Activated CD4-positive, alpha-beta memory T cell treated with anti-CD3 and anti-CD28 coated beads, Interleukin-2, amount 10 ng/mL, durations not matched to agents 7 days and 5 days (primary cell): ENCODE measurements at regions not wholly inside any gene's neighbourhood (a gene's known extent, or its start where the extent isn't known, plus 50 kb on each side); places are given as distances from the start of the nearest gene placed in this dataset.

Experiments
- CTCF ChIA-PET: fragments of 350-600 bp; sonication (Branson Sonifier 250); formaldehyde crosslinking; loops from one replicate; lab custom pipeline; 2021; ENCODE audit warnings: antibody characterized with exemption, inconsistent platforms; lab: Charles Lee
- POLR2A ChIA-PET: fragments of 350-600 bp; sonication (Branson Sonifier 250); formaldehyde crosslinking; loops from one replicate; lab custom pipeline; 2021; ENCODE audit warnings: antibody characterized with exemption; lab: Charles Lee
- DNase-seq: peaks from one replicate; pipeline ENCODE4 v3.0.0-alpha.2; 2020
- H3K27ac Mint-ChIP-seq: one replicate; pipeline ENCODE4 v1.8.0; 2021; ENCODE audit warnings: mild to moderate bottlenecking, mixed read lengths
- H3K27me3 Mint-ChIP-seq: one replicate; pipeline ENCODE4 v1.8.0; 2021; ENCODE audit warnings: mixed read lengths
- H3K36me3 Mint-ChIP-seq: one replicate; pipeline ENCODE4 v1.8.0; 2021; ENCODE audit warnings: low read depth, mixed read lengths
- H3K4me1 Mint-ChIP-seq: one replicate; pipeline ENCODE4 v1.8.0; 2021; ENCODE audit warnings: mixed read lengths
- H3K4me3 Mint-ChIP-seq: one replicate; pipeline ENCODE4 v1.8.0; 2021; ENCODE audit warnings: mild to moderate bottlenecking, mixed read lengths
- H3K9me3 Mint-ChIP-seq: one replicate; pipeline ENCODE4 v1.8.0; 2021; ENCODE audit warnings: mixed read lengths

DNA sequence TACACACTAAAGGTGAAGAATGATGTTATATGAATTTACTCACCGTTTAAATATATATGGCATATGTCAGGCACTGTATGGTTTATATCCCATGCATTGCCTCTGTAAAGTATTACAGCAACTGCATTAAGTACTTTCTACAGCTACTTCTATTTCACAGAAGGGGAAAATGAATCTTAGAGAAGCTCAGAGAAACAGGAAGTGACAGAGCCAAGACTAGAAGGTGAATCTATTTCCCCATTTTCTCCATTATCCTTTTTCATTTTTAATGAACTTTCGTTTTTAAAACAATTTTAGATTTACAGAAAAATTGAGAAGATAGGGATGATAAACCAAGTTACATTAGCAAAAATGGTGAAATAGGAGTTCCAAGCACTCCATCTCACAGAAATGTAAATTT lies 863.3 kb downstream of the UQCRFS1 start:
- ChIA-PET CTCF (no interaction called here), POLR2A (no interaction called here)
- H3K27ac Mint-ChIP-seq, result no peak overlapping the region
- no peak overlapping the region for H3K4me3 Mint-ChIP-seq
- H3K9me3 Mint-ChIP-seq, result peaks cover 22% of the 10 kb centered on the region
- no peaks in the 10 kb centered on the region for H3K27me3 Mint-ChIP-seq
- H3K4me1 Mint-ChIP-seq, result no peaks in the 10 kb centered on the region
- no peaks in the 10 kb centered on the region for H3K36me3 Mint-ChIP-seq
- no peak for DNase-seq

DNA sequence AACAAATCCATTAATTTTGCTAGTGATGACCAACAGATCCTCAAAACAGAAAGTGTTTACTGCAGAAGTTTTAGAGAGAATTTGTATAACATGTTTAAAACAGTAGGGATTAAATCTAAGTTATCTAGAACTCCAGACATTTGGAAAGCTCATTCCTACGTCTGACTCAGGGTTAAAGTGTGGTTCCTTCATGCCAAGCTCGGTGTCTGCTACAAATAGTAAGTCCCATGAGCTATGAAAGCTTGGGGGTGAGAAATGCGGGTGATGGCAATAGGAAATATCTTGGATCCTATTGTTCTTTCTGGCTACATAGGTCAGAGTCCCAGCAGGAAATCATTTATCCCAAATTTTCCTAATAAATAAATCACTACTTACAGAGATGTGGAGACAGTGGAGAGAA lies 867.1 kb downstream of the UQCRFS1 start:
- Mint-ChIP-seq H3K27ac (no peak overlapping the region), H3K36me3 (no peaks in the 10 kb centered on the region), H3K4me1 (no peaks in the 10 kb centered on the region), H3K4me3 (no peak overlapping the region), H3K9me3 (peaks cover 22% of the 10 kb centered on the region), H3K27me3 (no peaks in the 10 kb centered on the region)
- CTCF ChIA-PET, result no interaction called here
- POLR2A ChIA-PET, result no interaction called here
- DNase-seq, result no peak

DNA sequence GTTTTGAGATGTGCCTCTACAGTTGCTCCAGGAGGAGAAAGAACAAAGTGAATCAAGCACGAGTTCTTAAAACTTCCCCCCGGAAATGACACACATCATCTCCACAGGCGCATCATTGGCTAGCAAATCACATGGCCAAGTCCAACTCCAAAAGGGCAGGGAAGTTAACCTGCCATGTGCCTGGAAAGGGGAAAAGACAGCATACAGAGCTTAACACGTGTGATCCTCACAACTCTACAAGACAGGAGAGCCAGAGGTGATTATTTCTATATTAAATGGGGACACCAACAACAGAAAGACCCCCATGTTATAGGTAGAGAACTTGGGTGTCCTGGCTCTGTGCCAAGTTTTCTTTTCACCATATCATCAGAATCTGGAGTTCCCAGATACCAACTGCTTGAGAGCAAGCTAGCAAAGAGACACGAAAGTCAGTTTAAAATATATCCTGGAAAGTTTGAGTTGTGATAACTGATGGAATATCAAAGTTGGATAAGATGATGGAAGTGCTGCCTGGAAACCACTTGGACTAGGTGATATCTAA lies 871.1 kb downstream of the UQCRFS1 start:
- Mint-ChIP-seq H3K4me3 (no peak overlapping the region), H3K4me1 (no peaks in the 10 kb centered on the region), H3K27ac (no peak overlapping the region), H3K36me3 (no peaks in the 10 kb centered on the region), H3K27me3 (no peaks in the 10 kb centered on the region), H3K9me3 (peaks cover 42% of the 10 kb centered on the region)
- ChIA-PET CTCF (no interaction called here), POLR2A (no interaction called here)
- DNase-seq, result no peak

DNA sequence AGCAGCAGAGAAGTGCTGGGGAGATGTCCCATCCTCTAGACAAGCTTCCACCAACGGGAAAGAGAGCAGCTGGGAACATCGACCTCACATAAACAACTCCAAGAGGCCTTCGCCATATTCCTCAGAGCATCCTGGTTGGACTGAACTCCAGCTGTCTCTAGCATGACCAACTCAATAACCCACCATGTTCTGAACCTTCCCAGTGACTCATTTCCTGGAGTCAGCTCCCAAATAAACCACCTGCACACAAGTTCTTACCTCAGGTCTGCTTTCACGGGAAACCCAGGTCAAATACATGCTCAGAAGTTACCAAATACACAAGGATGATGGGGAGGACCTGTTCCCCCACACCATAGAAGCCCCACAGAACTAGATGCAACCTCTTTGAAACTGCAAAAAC lies 878.5 kb downstream of the UQCRFS1 start:
- Mint-ChIP-seq H3K27me3 (no peaks in the 10 kb centered on the region), H3K4me1 (no peaks in the 10 kb centered on the region), H3K27ac (no peak overlapping the region), H3K36me3 (no peaks in the 10 kb centered on the region), H3K9me3 (peaks cover 21% of the 10 kb centered on the region), H3K4me3 (no peak overlapping the region)
- POLR2A ChIA-PET, result no interaction called here
- DNase-seq, result no peak
- CTCF ChIA-PET, result no interaction called here

DNA sequence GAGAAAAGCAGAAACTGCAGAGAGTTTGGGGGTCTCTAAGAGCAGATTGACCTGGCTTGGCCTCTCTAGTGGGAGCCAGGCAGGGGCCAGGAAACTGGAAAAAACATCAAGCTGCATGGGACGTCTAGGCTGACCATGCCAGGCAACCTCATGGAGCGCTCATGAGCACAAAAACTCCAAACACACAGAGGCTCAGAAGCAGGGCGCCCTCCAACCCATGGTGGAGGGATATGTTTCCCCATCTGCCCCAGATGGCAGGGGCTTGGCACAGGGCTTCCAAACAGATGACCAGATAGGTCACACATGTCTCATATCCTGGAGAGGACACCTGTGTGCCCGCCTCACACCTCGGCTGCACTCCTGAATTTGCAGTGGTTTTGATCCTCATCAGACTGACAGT lies 879.0 kb downstream of the UQCRFS1 start:
- H3K36me3 Mint-ChIP-seq, result no peaks in the 10 kb centered on the region
- CTCF ChIA-PET, result no interaction called here
- no peak overlapping the region for H3K4me3 Mint-ChIP-seq
- H3K9me3 Mint-ChIP-seq, result peaks cover 20% of the 10 kb centered on the region
- no peaks in the 10 kb centered on the region for H3K4me1 Mint-ChIP-seq
- no peak overlapping the region for H3K27ac Mint-ChIP-seq
- POLR2A ChIA-PET, result no interaction called here
- no peaks in the 10 kb centered on the region for H3K27me3 Mint-ChIP-seq
- no peak for DNase-seq

- H3K27ac Mint-ChIP-seq, result no peak overlapping the region
- POLR2A ChIA-PET, result no interaction called here
- CTCF ChIA-PET, result no interaction called here
- no peaks in the 10 kb centered on the region for H3K36me3 Mint-ChIP-seq
- DNase-seq, result no peak
- no peaks in the 10 kb centered on the region for H3K27me3 Mint-ChIP-seq
- H3K9me3 Mint-ChIP-seq, result peaks cover 15% of the 10 kb centered on the region
- no peak overlapping the region for H3K4me3 Mint-ChIP-seq
- no peaks in the 10 kb centered on the region for H3K4me1 Mint-ChIP-seq
Observed at GRCh38 chr19:28332886-28333285, 880.1 kb downstream of the UQCRFS1 start.

- Mint-ChIP-seq H3K36me3 (no peaks in the 10 kb centered on the region), H3K9me3 (peaks cover 10% of the 10 kb centered on the region), H3K4me1 (no peaks in the 10 kb centered on the region), H3K27ac (no peak overlapping the region), H3K27me3 (no peaks in the 10 kb centered on the region), H3K4me3 (no peak overlapping the region)
- POLR2A ChIA-PET, result no interaction called here
- CTCF ChIA-PET, result no interaction called here
- no peak for DNase-seq
Observed at GRCh38 chr19:28332351-28332750, 880.6 kb downstream of the UQCRFS1 start.

GRCh38 chr19:28331596-28331995 lies 881.4 kb downstream of the UQCRFS1 start:
- ChIA-PET CTCF (no interaction called here), POLR2A (no interaction called here)
- H3K27me3 Mint-ChIP-seq, result no peaks in the 10 kb centered on the region
- no peak for DNase-seq
- peaks cover 9% of the 10 kb centered on the region for H3K9me3 Mint-ChIP-seq
- H3K4me1 Mint-ChIP-seq, result no peaks in the 10 kb centered on the region
- H3K4me3 Mint-ChIP-seq, result no peak overlapping the region
- H3K36me3 Mint-ChIP-seq, result no peaks in the 10 kb centered on the region
- no peak overlapping the region for H3K27ac Mint-ChIP-seq

DNA sequence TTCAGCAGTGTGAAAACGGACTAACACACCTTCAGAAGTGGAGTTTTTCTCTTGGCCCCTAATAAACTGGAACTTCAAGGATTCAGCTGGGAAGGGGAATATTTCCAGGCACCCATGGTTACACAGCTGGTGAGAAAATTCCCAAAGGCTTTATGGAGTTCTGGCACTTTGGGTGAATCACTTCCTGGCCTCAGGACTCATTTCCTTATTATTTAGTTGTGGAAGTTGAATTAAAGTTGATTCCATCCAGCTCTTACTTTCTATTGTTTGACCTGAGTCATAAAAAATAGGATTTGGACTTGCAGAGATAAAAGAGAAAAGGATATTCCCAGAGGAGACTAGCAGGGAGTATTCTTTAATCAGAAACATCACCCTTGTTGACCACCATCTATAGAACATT lies 882.1 kb downstream of the UQCRFS1 start:
- Mint-ChIP-seq H3K9me3 (peaks cover 9% of the 10 kb centered on the region), H3K4me3 (no peak overlapping the region), H3K36me3 (no peaks in the 10 kb centered on the region), H3K27me3 (no peaks in the 10 kb centered on the region), H3K4me1 (no peaks in the 10 kb centered on the region), H3K27ac (no peak overlapping the region)
- ChIA-PET POLR2A (no interaction called here), CTCF (no interaction called here)
- no peak for DNase-seq

GRCh38 chr19:28329429-28329828 lies 883.5 kb downstream of the UQCRFS1 start:
- POLR2A ChIA-PET, result no interaction called here
- CTCF ChIA-PET, result no interaction called here
- H3K4me1 Mint-ChIP-seq, result no peaks in the 10 kb centered on the region
- H3K4me3 Mint-ChIP-seq, result no peak overlapping the region
- H3K36me3 Mint-ChIP-seq, result no peaks in the 10 kb centered on the region
- H3K27ac Mint-ChIP-seq, result no peak overlapping the region
- peaks cover 7% of the 10 kb centered on the region for H3K9me3 Mint-ChIP-seq
- DNase-seq, result no peak
- no peaks in the 10 kb centered on the region for H3K27me3 Mint-ChIP-seq

GRCh38 chr19:28327905-28328304 lies 885.0 kb downstream of the UQCRFS1 start:
- H3K4me1 Mint-ChIP-seq, result no peaks in the 10 kb centered on the region
- peaks cover 6% of the 10 kb centered on the region for H3K9me3 Mint-ChIP-seq
- H3K27ac Mint-ChIP-seq, result no peak overlapping the region
- no peak overlapping the region for H3K4me3 Mint-ChIP-seq
- DNase-seq, result no peak
- H3K36me3 Mint-ChIP-seq, result no peaks in the 10 kb centered on the region
- POLR2A ChIA-PET, result no interaction called here
- CTCF ChIA-PET, result no interaction called here
- no peaks in the 10 kb centered on the region for H3K27me3 Mint-ChIP-seq

- no peaks in the 10 kb centered on the region for H3K27me3 Mint-ChIP-seq
- POLR2A ChIA-PET, result no interaction called here
- CTCF ChIA-PET, result no interaction called here
- no peaks in the 10 kb centered on the region for H3K36me3 Mint-ChIP-seq
- no peak overlapping the region for H3K4me3 Mint-ChIP-seq
- DNase-seq, result no peak
- H3K9me3 Mint-ChIP-seq, result peaks cover 6% of the 10 kb centered on the region
- no peaks in the 10 kb centered on the region for H3K4me1 Mint-ChIP-seq
- H3K27ac Mint-ChIP-seq, result no peak overlapping the region
Observed at GRCh38 chr19:28326746-28327145, 886.2 kb downstream of the UQCRFS1 start.

- H3K27me3 Mint-ChIP-seq, result no peaks in the 10 kb centered on the region
- H3K9me3 Mint-ChIP-seq, result peaks cover 2% of the 10 kb centered on the region
- no peaks in the 10 kb centered on the region for H3K36me3 Mint-ChIP-seq
- H3K4me1 Mint-ChIP-seq, result no peaks in the 10 kb centered on the region
- POLR2A ChIA-PET, result no interaction called here
- no peak overlapping the region for H3K4me3 Mint-ChIP-seq
- no peak for DNase-seq
- no peak overlapping the region for H3K27ac Mint-ChIP-seq
- CTCF ChIA-PET, result no interaction called here
Observed at GRCh38 chr19:28324275-28325060, 888.5 kb downstream of the UQCRFS1 start.

- no peak for DNase-seq
- POLR2A ChIA-PET, result no interaction called here
- no peak overlapping the region for H3K27ac Mint-ChIP-seq
- no peaks in the 10 kb centered on the region for H3K4me1 Mint-ChIP-seq
- H3K27me3 Mint-ChIP-seq, result no peaks in the 10 kb centered on the region
- H3K4me3 Mint-ChIP-seq, result no peak overlapping the region
- CTCF ChIA-PET, result no interaction called here
- no peaks in the 10 kb centered on the region for H3K36me3 Mint-ChIP-seq
- H3K9me3 Mint-ChIP-seq, result no peaks in the 10 kb centered on the region
Observed at GRCh38 chr19:28322945-28323344, 890.0 kb downstream of the UQCRFS1 start.
